Uterus (tissue), 2 donors: ENCODE measurements at regions not wholly inside any gene's neighbourhood (a gene's known extent, or its start where the extent isn't known, plus 50 kb on each side); places are given as distances from the start of the nearest gene placed in this dataset.

Source experiments
- POLR2A ChIP-seq, 2 donors: fragments of 450-650 bp; IDR thresholded peaks; one replicate each; pipeline ENCODE4 v1.6.1; 2016; ENCODE audit warnings: antibody characterized with exemption in 2 of 2, mild to moderate bottlenecking in 1 of 2, moderate library complexity in 1 of 2
- TF ChIP-seq, protein P1 (sequence below), 4 experiments: fragments of 200-600 bp in 2 of 4; fragments of 450-650 bp in 2 of 4; sonication (generic) in 2 of 4; IDR thresholded peaks; one replicate each; pipeline ENCODE4 v1.5.1; 2016 to 2019; ENCODE audit warnings: antibody characterized with exemption in 4 of 4, mild to moderate bottlenecking in 2 of 4, moderate library complexity in 1 of 4

DNA sequence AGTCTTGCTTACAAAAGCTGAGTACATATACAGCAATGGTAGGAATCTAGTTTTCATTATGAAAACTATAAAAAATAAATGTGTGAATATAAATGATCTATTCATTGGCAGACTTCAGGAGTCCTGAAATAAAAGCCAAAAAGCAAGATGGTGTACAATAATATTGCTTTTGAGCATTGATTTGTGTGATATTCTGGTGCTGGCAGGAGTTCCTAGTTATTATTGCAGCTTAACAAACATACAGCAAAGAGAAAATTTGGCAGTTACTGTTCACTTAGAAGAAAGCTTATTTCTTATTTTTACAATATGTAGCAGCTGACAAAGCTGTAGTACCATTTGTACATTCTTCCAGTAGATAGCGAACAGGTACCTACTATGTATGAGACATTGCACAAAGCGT lies 1518.9 kb upstream of the TENM4 start:
- TF ChIP-seq, protein P1, sequence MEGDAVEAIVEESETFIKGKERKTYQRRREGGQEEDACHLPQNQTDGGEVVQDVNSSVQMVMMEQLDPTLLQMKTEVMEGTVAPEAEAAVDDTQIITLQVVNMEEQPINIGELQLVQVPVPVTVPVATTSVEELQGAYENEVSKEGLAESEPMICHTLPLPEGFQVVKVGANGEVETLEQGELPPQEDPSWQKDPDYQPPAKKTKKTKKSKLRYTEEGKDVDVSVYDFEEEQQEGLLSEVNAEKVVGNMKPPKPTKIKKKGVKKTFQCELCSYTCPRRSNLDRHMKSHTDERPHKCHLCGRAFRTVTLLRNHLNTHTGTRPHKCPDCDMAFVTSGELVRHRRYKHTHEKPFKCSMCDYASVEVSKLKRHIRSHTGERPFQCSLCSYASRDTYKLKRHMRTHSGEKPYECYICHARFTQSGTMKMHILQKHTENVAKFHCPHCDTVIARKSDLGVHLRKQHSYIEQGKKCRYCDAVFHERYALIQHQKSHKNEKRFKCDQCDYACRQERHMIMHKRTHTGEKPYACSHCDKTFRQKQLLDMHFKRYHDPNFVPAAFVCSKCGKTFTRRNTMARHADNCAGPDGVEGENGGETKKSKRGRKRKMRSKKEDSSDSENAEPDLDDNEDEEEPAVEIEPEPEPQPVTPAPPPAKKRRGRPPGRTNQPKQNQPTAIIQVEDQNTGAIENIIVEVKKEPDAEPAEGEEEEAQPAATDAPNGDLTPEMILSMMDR (IDR thresholded peaks at IDR 0.05), result no peak
- TF ChIP-seq POLR2A (IDR thresholded peaks at IDR 0.05), result no peak
